Activated CD4-positive, alpha-beta memory T cell treated with anti-CD3 and anti-CD28 coated beads for 36 hours (primary cell): ENCODE measurements at regions not wholly inside any gene's neighbourhood (a gene's known extent, or its start where the extent isn't known, plus 50 kb on each side); places are given as distances from the start of the nearest gene placed in this dataset.

Experiments used
- CTCF ChIA-PET: fragments of 350-600 bp; sonication (Branson Sonifier 250); formaldehyde crosslinking; loops from one replicate; lab custom pipeline; 2021; ENCODE audit warnings: antibody characterized with exemption, inconsistent platforms; lab: Charles Lee
- POLR2A ChIA-PET: fragments of 350-600 bp; sonication (Branson Sonifier 250); formaldehyde crosslinking; loops from one replicate; lab custom pipeline; 2021; ENCODE audit warnings: antibody characterized with exemption; lab: Charles Lee
- DNase-seq: peaks from one replicate; pipeline ENCODE4 v3.0.0-alpha.2; 2020
- H3K27ac Mint-ChIP-seq: one replicate; pipeline ENCODE4 v1.8.0; 2021; ENCODE audit warnings: mixed read lengths
- H3K27me3 Mint-ChIP-seq: one replicate; pipeline ENCODE4 v1.8.0; 2021; ENCODE audit warnings: mixed read lengths
- H3K36me3 Mint-ChIP-seq: one replicate; pipeline ENCODE4 v1.8.0; 2021; ENCODE audit warnings: mixed read lengths
- H3K4me1 Mint-ChIP-seq: one replicate; pipeline ENCODE4 v1.8.0; 2021; ENCODE audit warnings: low read depth, mixed read lengths
- H3K4me3 Mint-ChIP-seq: one replicate; pipeline ENCODE4 v1.8.0; 2021; ENCODE audit warnings: mild to moderate bottlenecking, mixed read lengths
- H3K9me3 Mint-ChIP-seq: one replicate; pipeline ENCODE4 v1.8.0; 2021; ENCODE audit warnings: mixed read lengths
- intact Hi-C: fragments of 100-400 bp; cut with micrococcal nuclease; formaldehyde crosslinking; loops from one replicate; pipeline ENCODE4 v1.15.1; 2023

DNA sequence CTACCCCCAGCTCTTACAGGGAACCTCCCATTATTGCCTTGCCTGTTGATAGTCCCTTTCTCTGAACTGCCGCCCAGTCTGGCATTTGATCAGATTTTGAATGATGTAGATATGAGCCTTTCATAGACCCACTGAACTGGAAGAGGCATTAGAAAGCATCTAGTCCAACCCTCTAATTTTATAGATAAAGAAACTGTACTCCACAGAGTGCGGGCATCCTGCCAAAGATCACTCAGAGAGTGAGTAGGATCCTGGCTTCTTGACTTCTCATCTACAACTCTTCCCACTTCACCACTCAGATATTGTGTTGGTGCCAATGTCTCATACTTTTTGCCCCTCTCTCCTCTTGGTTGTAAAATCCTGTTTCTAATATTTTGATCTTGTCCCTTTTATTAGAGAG lies 179.2 kb upstream of the BMP2 start:
- CTCF ChIA-PET: no interaction called here
- Mint-ChIP-seq H3K4me1 (no peaks in the 10 kb centered on the region), H3K27ac (no peak overlapping the region), H3K27me3 (no peaks in the 10 kb centered on the region), H3K9me3 (peaks cover 8% of the 10 kb centered on the region), H3K36me3 (no peaks in the 10 kb centered on the region), H3K4me3 (no peak overlapping the region)
- POLR2A ChIA-PET: no interaction called here
- no peak for DNase-seq
- intact Hi-C loops: no loop called here

GRCh38 chr20:6583134-6583738 lies 184.2 kb upstream of the BMP2 start:
- Mint-ChIP-seq H3K27ac (no peak overlapping the region), H3K4me3 (no peak overlapping the region), H3K27me3 (no peaks in the 10 kb centered on the region), H3K9me3 (peaks cover 5% of the 10 kb centered on the region), H3K36me3 (no peaks in the 10 kb centered on the region), H3K4me1 (no peaks in the 10 kb centered on the region)
- intact Hi-C loops: no loop called here
- CTCF ChIA-PET: interaction anchor here (0.9 kb wide), 1 partner anchor 28 kb away, joined by 3 read pairs; no protein-coding TSS in a partner anchor
- POLR2A ChIA-PET: no interaction called here
- DNase-seq: no peak

DNA sequence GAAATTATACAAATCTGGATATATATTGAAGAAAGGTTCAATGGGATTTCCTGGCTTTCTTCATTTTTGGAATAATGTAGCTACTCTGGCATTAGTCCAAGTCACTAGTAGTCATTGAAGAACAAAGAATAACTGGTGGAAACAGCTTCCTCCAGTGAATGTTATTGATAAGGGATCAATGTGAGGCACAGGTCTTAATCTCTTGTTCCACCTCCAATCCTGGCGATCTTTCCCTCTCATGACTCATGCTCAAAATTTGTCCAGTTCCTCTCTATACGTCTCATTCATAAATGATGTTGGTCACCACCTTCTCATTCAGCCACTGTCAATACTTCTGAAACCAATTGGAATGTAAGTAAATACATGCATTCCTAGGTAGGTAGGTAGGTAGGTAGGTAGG lies 185.0 kb upstream of the BMP2 start:
- intact Hi-C loops: no loop called here
- ChIA-PET POLR2A (no interaction called here), CTCF (interaction anchor here (0.9 kb wide), 1 partner anchor 28 kb away, joined by 3 read pairs; no protein-coding TSS in a partner anchor)
- no peak for DNase-seq
- Mint-ChIP-seq H3K4me3 (no peak overlapping the region), H3K4me1 (no peaks in the 10 kb centered on the region), H3K27ac (no peak overlapping the region), H3K9me3 (peaks cover 6% of the 10 kb centered on the region), H3K36me3 (no peaks in the 10 kb centered on the region), H3K27me3 (no peaks in the 10 kb centered on the region)

GRCh38 chr20:6580486-6580885 lies 187.0 kb upstream of the BMP2 start:
- no peak overlapping the region for H3K27ac Mint-ChIP-seq
- H3K4me3 Mint-ChIP-seq: no peak overlapping the region
- DNase-seq: no peak
- intact Hi-C loops: no loop called here
- CTCF ChIA-PET: interaction anchor here (0.6 kb wide), 1 partner anchor 364 kb away, joined by 3 read pairs; no protein-coding TSS in a partner anchor
- H3K4me1 Mint-ChIP-seq: no peaks in the 10 kb centered on the region
- H3K9me3 Mint-ChIP-seq: peaks cover 6% of the 10 kb centered on the region
- POLR2A ChIA-PET: no interaction called here
- no peaks in the 10 kb centered on the region for H3K27me3 Mint-ChIP-seq
- H3K36me3 Mint-ChIP-seq: no peaks in the 10 kb centered on the region

- ChIA-PET POLR2A (no interaction called here), CTCF (no interaction called here)
- no peak overlapping the region for H3K4me3 Mint-ChIP-seq
- no peaks in the 10 kb centered on the region for H3K36me3 Mint-ChIP-seq
- DNase-seq: no peak
- H3K27me3 Mint-ChIP-seq: no peaks in the 10 kb centered on the region
- H3K27ac Mint-ChIP-seq: no peak overlapping the region
- H3K4me1 Mint-ChIP-seq: no peaks in the 10 kb centered on the region
- H3K9me3 Mint-ChIP-seq: peaks cover 6% of the 10 kb centered on the region
- intact Hi-C loops: no loop called here
Observed at GRCh38 chr20:6579824-6580223, 187.7 kb upstream of the BMP2 start.

DNA sequence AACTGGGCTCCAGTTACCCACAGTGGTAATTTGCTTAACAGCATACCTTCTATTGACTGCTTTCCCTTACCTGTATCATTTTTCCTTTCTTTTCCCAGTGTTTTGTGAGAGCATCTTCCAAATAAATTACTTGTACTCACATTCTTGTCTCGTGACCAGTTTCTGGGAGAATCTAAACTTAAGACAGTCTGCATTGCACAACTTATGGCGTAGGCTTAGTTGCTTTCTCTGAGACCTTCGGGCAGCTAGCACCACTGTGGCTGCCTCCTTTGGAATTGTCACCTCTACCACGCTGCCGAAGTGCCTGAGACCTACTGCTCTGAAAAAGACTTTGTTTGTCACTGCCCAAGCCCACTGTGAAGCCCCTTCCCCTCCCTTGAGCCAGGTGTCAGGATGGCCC lies 188.1 kb upstream of the BMP2 start:
- CTCF ChIA-PET: no interaction called here
- intact Hi-C loops: no loop called here
- Mint-ChIP-seq H3K36me3 (no peaks in the 10 kb centered on the region), H3K4me1 (no peaks in the 10 kb centered on the region), H3K27ac (no peak overlapping the region), H3K9me3 (peaks cover 6% of the 10 kb centered on the region), H3K4me3 (no peak overlapping the region), H3K27me3 (no peaks in the 10 kb centered on the region)
- no peak for DNase-seq
- POLR2A ChIA-PET: no interaction called here

GRCh38 chr20:6577451-6577850 lies 190.0 kb upstream of the BMP2 start:
- no peak overlapping the region for H3K27ac Mint-ChIP-seq
- intact Hi-C loops: no loop called here
- no peaks in the 10 kb centered on the region for H3K4me1 Mint-ChIP-seq
- CTCF ChIA-PET: no interaction called here
- H3K4me3 Mint-ChIP-seq: no peak overlapping the region
- H3K9me3 Mint-ChIP-seq: peaks cover 6% of the 10 kb centered on the region
- DNase-seq: no peak
- H3K36me3 Mint-ChIP-seq: no peaks in the 10 kb centered on the region
- POLR2A ChIA-PET: no interaction called here
- no peaks in the 10 kb centered on the region for H3K27me3 Mint-ChIP-seq

GRCh38 chr20:6576726-6577125 lies 190.8 kb upstream of the BMP2 start:
- CTCF ChIA-PET: no interaction called here
- intact Hi-C loops: no loop called here
- DNase-seq: no peak
- Mint-ChIP-seq H3K27me3 (no peaks in the 10 kb centered on the region), H3K4me3 (no peak overlapping the region), H3K36me3 (no peaks in the 10 kb centered on the region), H3K4me1 (no peaks in the 10 kb centered on the region), H3K27ac (no peak overlapping the region), H3K9me3 (peaks cover 6% of the 10 kb centered on the region)
- POLR2A ChIA-PET: no interaction called here

- no peak overlapping the region for H3K4me3 Mint-ChIP-seq
- no peaks in the 10 kb centered on the region for H3K36me3 Mint-ChIP-seq
- no peak overlapping the region for H3K27ac Mint-ChIP-seq
- ChIA-PET CTCF (no interaction called here), POLR2A (no interaction called here)
- intact Hi-C loops: no loop called here
- H3K4me1 Mint-ChIP-seq: no peaks in the 10 kb centered on the region
- H3K27me3 Mint-ChIP-seq: no peaks in the 10 kb centered on the region
- no peak for DNase-seq
- H3K9me3 Mint-ChIP-seq: peaks cover 6% of the 10 kb centered on the region
Observed at GRCh38 chr20:6575912-6576401, 191.5 kb upstream of the BMP2 start.

GRCh38 chr20:6566821-6567220 lies 200.7 kb upstream of the BMP2 start:
- Mint-ChIP-seq H3K4me3 (no peak overlapping the region), H3K27me3 (no peaks in the 10 kb centered on the region), H3K4me1 (no peaks in the 10 kb centered on the region), H3K36me3 (no peaks in the 10 kb centered on the region), H3K27ac (no peak overlapping the region), H3K9me3 (peaks cover 9% of the 10 kb centered on the region)
- ChIA-PET CTCF (no interaction called here), POLR2A (no interaction called here)
- intact Hi-C loops: no loop called here
- DNase-seq: no peak

DNA sequence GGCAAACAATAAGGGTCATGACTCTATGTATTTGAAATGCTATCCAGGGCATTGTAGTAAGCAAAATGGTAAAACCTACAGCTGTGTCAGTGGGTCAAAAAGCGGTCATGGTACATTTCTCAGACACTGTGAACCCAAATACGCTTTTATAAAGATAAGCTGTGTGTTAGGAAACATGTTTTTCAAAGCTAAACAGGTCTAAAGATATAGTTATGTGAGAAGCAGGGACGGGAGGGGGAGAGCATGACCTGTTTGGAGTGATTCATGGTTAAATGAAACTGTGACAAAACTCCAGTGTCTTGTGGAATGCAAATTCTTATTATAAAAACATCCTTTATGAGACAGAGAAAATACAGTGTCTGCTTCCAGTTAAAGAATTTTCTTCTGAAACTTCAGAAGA lies 205.4 kb upstream of the BMP2 start:
- no peaks in the 10 kb centered on the region for H3K36me3 Mint-ChIP-seq
- intact Hi-C loops: no loop called here
- H3K4me1 Mint-ChIP-seq: no peaks in the 10 kb centered on the region
- H3K27ac Mint-ChIP-seq: no peak overlapping the region
- no peak overlapping the region for H3K4me3 Mint-ChIP-seq
- ChIA-PET POLR2A (no interaction called here), CTCF (no interaction called here)
- no peaks in the 10 kb centered on the region for H3K27me3 Mint-ChIP-seq
- no peaks in the 10 kb centered on the region for H3K9me3 Mint-ChIP-seq
- DNase-seq: no peak

DNA sequence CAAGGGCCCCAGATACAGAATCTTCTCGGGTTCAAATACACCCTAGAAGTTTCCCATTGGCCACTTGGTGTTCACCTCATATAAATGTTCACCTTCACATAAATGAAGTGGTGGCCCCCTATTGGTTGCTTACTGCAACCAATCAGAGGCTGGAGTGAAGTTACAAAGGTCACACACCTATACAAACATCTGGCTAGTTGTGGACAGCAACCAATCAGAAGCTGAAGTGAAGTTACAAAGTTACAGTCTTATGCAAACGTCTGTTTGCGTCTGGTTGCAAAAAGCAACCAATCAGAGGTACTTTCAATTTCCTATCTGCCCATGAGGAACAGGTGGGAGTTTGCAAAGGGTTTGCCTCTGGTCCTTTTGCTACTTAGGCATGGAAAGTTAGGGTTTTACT lies 206.5 kb upstream of the BMP2 start:
- intact Hi-C loops: no loop called here
- H3K27me3 Mint-ChIP-seq: no peaks in the 10 kb centered on the region
- no peaks in the 10 kb centered on the region for H3K9me3 Mint-ChIP-seq
- POLR2A ChIA-PET: no interaction called here
- DNase-seq: no peak
- no peak overlapping the region for H3K4me3 Mint-ChIP-seq
- no peaks in the 10 kb centered on the region for H3K4me1 Mint-ChIP-seq
- CTCF ChIA-PET: no interaction called here
- H3K27ac Mint-ChIP-seq: no peak overlapping the region
- no peaks in the 10 kb centered on the region for H3K36me3 Mint-ChIP-seq

DNA sequence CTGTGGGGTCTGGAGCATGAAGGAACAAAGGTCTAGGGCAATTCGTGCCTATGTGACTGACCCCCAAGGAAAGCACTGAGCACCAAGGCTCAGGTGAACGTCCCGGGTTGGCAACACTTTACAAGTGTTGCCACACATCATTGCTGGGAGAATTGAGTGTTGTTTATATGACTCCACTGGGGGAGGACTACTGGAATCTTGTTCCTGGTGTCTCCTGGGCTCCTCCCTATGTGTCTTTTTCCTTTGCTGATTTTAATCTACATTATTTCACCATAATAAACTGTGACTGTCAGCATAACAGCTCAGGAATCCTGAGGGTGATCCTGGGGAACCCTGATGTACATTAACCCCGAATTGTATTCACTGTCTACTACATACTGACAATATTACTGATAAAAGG lies 207.7 kb upstream of the BMP2 start:
- no peaks in the 10 kb centered on the region for H3K36me3 Mint-ChIP-seq
- no peak overlapping the region for H3K4me3 Mint-ChIP-seq
- no peaks in the 10 kb centered on the region for H3K4me1 Mint-ChIP-seq
- no peaks in the 10 kb centered on the region for H3K27me3 Mint-ChIP-seq
- no peaks in the 10 kb centered on the region for H3K9me3 Mint-ChIP-seq
- DNase-seq: no peak
- H3K27ac Mint-ChIP-seq: no peak overlapping the region
- POLR2A ChIA-PET: no interaction called here
- CTCF ChIA-PET: no interaction called here
- intact Hi-C loops: no loop called here
